ENCODE measurements at regions not wholly inside any gene's neighbourhood (a gene's known extent, or its start where the extent isn't known, plus 50 kb on each side); places are given as distances from the start of the nearest gene placed in this dataset.

DNA sequence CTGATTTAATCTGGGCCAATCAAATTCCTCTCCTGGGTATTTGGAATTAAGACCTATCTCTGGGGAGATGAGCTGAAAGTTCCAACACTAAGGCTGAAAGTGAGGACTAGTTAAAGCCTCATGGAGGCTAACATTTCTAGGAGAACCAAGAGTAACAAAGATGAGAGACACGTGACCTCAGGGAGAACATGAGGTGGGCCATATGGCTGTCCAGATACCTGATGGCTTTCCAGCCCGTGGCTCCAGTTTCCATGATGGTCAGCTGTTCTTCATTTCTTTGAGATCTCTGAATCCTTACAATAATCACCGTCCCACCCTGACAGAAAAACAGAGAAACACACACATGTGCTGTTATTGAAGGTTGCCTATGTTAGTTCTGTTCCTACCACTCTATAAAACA, 66.1 kb downstream of the LEPR start:
- Mint-ChIP-seq H3K9me3 (no peaks in the 10 kb centered on the region), H3K27me3 (ENCODE audit: low read depth) (no peaks in the 10 kb centered on the region), H3K36me3 (ENCODE audit: low read depth) (no peaks in the 10 kb centered on the region), H3K4me1 (no peaks in the 10 kb centered on the region), H3K27ac (ENCODE audit: unreplicated experiment) (no peak overlapping the region), H3K4me3 (no peak overlapping the region)
- TF ChIP-seq, protein P1, sequence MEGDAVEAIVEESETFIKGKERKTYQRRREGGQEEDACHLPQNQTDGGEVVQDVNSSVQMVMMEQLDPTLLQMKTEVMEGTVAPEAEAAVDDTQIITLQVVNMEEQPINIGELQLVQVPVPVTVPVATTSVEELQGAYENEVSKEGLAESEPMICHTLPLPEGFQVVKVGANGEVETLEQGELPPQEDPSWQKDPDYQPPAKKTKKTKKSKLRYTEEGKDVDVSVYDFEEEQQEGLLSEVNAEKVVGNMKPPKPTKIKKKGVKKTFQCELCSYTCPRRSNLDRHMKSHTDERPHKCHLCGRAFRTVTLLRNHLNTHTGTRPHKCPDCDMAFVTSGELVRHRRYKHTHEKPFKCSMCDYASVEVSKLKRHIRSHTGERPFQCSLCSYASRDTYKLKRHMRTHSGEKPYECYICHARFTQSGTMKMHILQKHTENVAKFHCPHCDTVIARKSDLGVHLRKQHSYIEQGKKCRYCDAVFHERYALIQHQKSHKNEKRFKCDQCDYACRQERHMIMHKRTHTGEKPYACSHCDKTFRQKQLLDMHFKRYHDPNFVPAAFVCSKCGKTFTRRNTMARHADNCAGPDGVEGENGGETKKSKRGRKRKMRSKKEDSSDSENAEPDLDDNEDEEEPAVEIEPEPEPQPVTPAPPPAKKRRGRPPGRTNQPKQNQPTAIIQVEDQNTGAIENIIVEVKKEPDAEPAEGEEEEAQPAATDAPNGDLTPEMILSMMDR (conservative IDR thresholded peaks at IDR 0.05): no peak
- DNase-seq (ENCODE audit: low read depth, low spot score): no peak

DNA sequence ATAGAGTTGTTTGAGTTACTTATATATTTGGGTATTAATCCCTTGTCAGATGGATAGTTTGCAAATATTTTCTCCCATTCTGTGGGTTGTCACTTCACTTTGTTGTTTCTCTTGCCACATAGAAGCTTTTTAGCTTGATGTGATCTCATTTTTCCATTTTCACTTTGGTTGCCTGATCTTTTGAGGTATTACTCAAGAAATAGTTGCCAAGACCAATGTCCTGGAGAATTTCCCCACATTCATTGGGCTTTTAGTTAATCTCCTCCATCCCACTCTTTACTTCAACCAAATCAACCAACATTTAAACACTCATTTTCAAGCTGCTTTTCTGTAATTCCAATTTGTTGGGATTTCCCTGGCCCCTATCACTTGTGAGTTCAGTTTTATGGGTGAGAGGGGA, 69.0 kb downstream of the LEPR start:
- no peaks in the 10 kb centered on the region for H3K36me3 Mint-ChIP-seq (ENCODE audit: low read depth)
- DNase-seq (ENCODE audit: low read depth, low spot score): no peak
- no peaks in the 10 kb centered on the region for H3K27me3 Mint-ChIP-seq (ENCODE audit: low read depth)
- H3K4me3 Mint-ChIP-seq: no peak overlapping the region
- no peaks in the 10 kb centered on the region for H3K4me1 Mint-ChIP-seq
- TF ChIP-seq, protein P1 (conservative IDR thresholded peaks at IDR 0.05): no peak
- H3K27ac Mint-ChIP-seq (ENCODE audit: unreplicated experiment): no peak overlapping the region
- H3K9me3 Mint-ChIP-seq: no peaks in the 10 kb centered on the region

DNA sequence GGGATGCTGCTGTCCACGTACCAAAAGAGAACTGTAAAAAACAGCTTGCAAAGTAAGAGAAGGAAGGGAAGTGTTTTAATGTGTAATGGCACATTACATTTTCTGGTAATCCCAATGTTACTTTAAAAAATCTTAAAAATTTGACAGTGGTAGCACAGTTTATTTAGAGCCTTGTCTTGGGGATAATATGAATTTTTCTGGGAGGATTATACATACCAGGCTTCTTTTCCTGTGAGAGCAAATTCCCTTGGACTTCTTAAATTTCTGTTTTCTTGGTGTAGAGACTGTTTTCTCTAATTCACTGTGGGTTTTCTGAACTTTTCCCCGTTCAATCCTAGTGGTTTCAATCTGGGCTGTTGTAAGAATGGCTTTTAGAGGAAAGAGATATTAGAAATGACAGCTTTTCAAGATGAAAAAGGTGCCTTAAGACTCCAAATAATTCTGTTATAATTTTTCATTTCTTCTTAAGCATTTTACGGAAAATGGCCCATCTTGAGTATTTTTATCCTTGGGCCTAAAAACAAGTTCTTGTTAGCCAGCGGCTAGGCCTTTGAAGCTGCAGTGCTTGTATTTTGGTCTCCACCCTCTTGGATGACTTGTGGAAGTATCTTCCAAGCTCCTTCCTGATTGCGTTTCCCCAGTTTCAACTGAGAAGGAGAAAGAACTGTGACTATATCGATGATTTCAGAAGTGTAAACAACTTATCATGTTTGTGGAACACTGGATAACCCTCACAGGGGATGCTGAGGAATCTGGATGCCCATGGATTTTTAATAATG, 70.0 kb downstream of the LEPR start:
- TF ChIP-seq, protein P1 (conservative IDR thresholded peaks at IDR 0.05): no peak
- no peak overlapping the region for H3K4me3 Mint-ChIP-seq
- H3K9me3 Mint-ChIP-seq: no peaks in the 10 kb centered on the region
- no peaks in the 10 kb centered on the region for H3K27me3 Mint-ChIP-seq (ENCODE audit: low read depth)
- no peak for DNase-seq (ENCODE audit: low read depth, low spot score)
- H3K27ac Mint-ChIP-seq (ENCODE audit: unreplicated experiment): peak overlapping the region; percentile 61
- H3K36me3 Mint-ChIP-seq (ENCODE audit: low read depth): no peaks in the 10 kb centered on the region
- H3K4me1 Mint-ChIP-seq: no peaks in the 10 kb centered on the region

DNA sequence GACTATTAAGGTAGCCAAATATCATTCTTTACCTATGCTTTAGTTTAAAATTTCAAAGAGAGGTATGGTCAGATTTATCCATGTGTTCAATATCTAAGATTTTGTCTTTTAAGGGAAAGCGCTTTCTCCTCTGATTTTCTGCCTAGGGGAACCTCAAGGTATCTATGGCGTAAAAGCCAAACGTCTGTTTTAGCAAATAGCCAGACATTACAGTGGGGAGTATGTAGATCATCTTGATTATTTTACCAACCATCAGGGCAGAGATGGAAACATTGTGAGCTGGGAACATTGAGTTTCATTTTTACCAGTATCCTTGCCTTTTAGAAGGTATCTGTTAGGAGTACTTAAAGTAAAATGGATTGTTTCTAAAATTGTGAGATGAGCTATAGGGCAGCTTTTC, 71.0 kb downstream of the LEPR start:
- Mint-ChIP-seq H3K36me3 (ENCODE audit: low read depth) (no peaks in the 10 kb centered on the region), H3K9me3 (no peaks in the 10 kb centered on the region)

DNA sequence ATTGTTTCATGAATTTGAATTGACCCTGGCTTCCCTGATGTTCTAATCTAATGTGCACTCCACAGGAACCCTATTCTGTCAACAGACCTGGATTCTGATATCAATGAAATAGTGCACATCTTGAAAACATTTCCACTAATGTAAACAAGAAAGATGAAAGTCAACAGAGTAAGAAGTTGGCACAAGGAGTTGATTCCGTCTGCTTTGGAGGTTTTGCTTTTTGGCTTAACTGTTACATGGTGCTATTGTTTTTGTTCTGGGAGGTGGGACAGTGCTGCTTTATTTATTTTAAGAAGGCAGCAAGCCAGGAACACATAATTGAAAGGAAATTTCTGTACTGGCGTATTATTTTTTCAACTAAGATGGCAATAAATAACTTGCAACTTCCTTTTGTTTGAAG, 73.3 kb downstream of the LEPR start:
- DNase-seq (ENCODE audit: low read depth, low spot score): no peak
- no peaks in the 10 kb centered on the region for H3K9me3 Mint-ChIP-seq
- no peak overlapping the region for H3K27ac Mint-ChIP-seq (ENCODE audit: unreplicated experiment)
- H3K36me3 Mint-ChIP-seq (ENCODE audit: low read depth): no peaks in the 10 kb centered on the region
- no peaks in the 10 kb centered on the region for H3K27me3 Mint-ChIP-seq (ENCODE audit: low read depth)
- peaks cover 5% of the 10 kb centered on the region for H3K4me1 Mint-ChIP-seq
- H3K4me3 Mint-ChIP-seq: no peak overlapping the region
- TF ChIP-seq, protein P1 (conservative IDR thresholded peaks at IDR 0.05): no peak

More for the DNA sequence above, 71.0 kb downstream of the LEPR start:
- H3K27ac Mint-ChIP-seq (ENCODE audit: unreplicated experiment): no peak overlapping the region
- no peaks in the 10 kb centered on the region for H3K27me3 Mint-ChIP-seq (ENCODE audit: low read depth)
- no peaks in the 10 kb centered on the region for H3K4me1 Mint-ChIP-seq
- no peak for DNase-seq (ENCODE audit: low read depth, low spot score)
- TF ChIP-seq, protein P1 (conservative IDR thresholded peaks at IDR 0.05): no peak
- H3K4me3 Mint-ChIP-seq: no peak overlapping the region

All from neural crest cell (in vitro differentiated cells).